ENCODE measurements at regions not wholly inside any gene's neighbourhood (a gene's known extent, or its start where the extent isn't known, plus 50 kb on each side); places are given as distances from the start of the nearest gene placed in this dataset.

- no peaks in the 10 kb centered on the region for H4K20me1 ChIP-seq (ENCODE audit: insufficient read depth, low read length)
- no peaks in the 10 kb centered on the region for H3F3A ChIP-seq (ENCODE audit: insufficient read depth, low read length)
- H3K4me1 ChIP-seq (ENCODE audit: low read length) = peaks cover 13% of the 10 kb centered on the region
- H3K27ac ChIP-seq (ENCODE audit: low read length) = no peak overlapping the region
- no peak overlapping the region for H2AFZ ChIP-seq (ENCODE audit: low read length)
- no peaks in the 10 kb centered on the region for H3K79me2 ChIP-seq (ENCODE audit: low read length)
- no peak overlapping the region for H3K4me2 ChIP-seq (ENCODE audit: low read depth, low read length)
- no peak overlapping the region for H3K9ac ChIP-seq (ENCODE audit: low read length)
- H3K9me2 ChIP-seq (replicated peaks; ENCODE audit: insufficient read depth, low read length) = no peaks in the 10 kb centered on the region
- H3K36me3 ChIP-seq (replicated peaks; ENCODE audit: insufficient read depth, low read length) = no peaks in the 10 kb centered on the region
- no peak overlapping the region for H3K4me3 ChIP-seq (ENCODE audit: low read length)
- no peaks in the 10 kb centered on the region for H3K9me3 ChIP-seq (replicated peaks; ENCODE audit: insufficient read depth, low read length)
- no peaks in the 10 kb centered on the region for H3K27me3 ChIP-seq (replicated peaks; ENCODE audit: insufficient read depth, low read length)
- TF ChIP-seq EZH2phosphoT487 (IDR thresholded peaks at IDR 0.05; ENCODE audit: low read length) = no peak
- TF ChIP-seq, protein P1, sequence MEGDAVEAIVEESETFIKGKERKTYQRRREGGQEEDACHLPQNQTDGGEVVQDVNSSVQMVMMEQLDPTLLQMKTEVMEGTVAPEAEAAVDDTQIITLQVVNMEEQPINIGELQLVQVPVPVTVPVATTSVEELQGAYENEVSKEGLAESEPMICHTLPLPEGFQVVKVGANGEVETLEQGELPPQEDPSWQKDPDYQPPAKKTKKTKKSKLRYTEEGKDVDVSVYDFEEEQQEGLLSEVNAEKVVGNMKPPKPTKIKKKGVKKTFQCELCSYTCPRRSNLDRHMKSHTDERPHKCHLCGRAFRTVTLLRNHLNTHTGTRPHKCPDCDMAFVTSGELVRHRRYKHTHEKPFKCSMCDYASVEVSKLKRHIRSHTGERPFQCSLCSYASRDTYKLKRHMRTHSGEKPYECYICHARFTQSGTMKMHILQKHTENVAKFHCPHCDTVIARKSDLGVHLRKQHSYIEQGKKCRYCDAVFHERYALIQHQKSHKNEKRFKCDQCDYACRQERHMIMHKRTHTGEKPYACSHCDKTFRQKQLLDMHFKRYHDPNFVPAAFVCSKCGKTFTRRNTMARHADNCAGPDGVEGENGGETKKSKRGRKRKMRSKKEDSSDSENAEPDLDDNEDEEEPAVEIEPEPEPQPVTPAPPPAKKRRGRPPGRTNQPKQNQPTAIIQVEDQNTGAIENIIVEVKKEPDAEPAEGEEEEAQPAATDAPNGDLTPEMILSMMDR (IDR thresholded peaks at IDR 0.05; ENCODE audit: low read length) = no peak
- no peak for TF ChIP-seq EZH2 (optimal IDR thresholded peaks at IDR 0.05; ENCODE audit: low read depth, low read length)
- DNase-seq = no peak
Observed at GRCh38 chr15:46897266-46897665, 820.0 kb upstream of the SEMA6D start.

DNA sequence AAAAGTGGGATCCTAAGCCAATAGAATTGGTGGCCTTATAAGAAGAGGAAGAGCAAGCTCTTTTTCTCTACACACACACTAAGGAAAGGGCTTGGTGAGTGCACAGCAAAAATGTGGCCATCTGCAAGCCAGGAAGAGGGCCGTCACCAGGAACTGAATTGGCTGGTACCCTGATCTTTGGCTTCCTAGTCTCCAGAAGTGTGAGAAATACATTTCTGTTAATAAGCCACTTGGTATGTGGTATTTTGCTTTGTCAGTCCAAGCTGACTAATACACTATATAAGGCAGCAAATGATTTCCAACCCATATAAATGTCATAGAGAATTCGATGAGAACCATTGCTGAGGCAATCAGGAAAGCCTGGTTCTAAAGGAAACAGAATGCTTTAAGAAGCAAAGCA, 816.3 kb upstream of the SEMA6D start:
- Histone ChIP-seq H3K9ac (ENCODE audit: low read length) (no peak overlapping the region), H3K36me3 (replicated peaks; ENCODE audit: insufficient read depth, low read length) (no peaks in the 10 kb centered on the region), H3K4me2 (ENCODE audit: low read depth, low read length) (no peak overlapping the region), H4K20me1 (ENCODE audit: insufficient read depth, low read length) (no peaks in the 10 kb centered on the region), H3K4me3 (ENCODE audit: low read length) (no peak overlapping the region), H3K9me2 (replicated peaks; ENCODE audit: insufficient read depth, low read length) (no peaks in the 10 kb centered on the region), H3K9me3 (replicated peaks; ENCODE audit: insufficient read depth, low read length) (no peaks in the 10 kb centered on the region), H3K27me3 (replicated peaks; ENCODE audit: insufficient read depth, low read length) (no peaks in the 10 kb centered on the region), H3F3A (ENCODE audit: insufficient read depth, low read length) (no peaks in the 10 kb centered on the region), H2AFZ (ENCODE audit: low read length) (no peak overlapping the region), H3K79me2 (ENCODE audit: low read length) (no peaks in the 10 kb centered on the region), H3K4me1 (ENCODE audit: low read length) (peaks cover 13% of the 10 kb centered on the region), H3K27ac (ENCODE audit: low read length) (no peak overlapping the region)
- no peak for TF ChIP-seq EZH2 (optimal IDR thresholded peaks at IDR 0.05; ENCODE audit: low read depth, low read length)
- TF ChIP-seq EZH2phosphoT487 (IDR thresholded peaks at IDR 0.05; ENCODE audit: low read length) = no peak
- TF ChIP-seq, protein P1 (IDR thresholded peaks at IDR 0.05; ENCODE audit: low read length) = no peak
- DNase-seq = no peak

GRCh38 chr15:46917721-46918252, 799.5 kb upstream of the SEMA6D start:
- Histone ChIP-seq H3K36me3 (replicated peaks; ENCODE audit: insufficient read depth, low read length) (no peaks in the 10 kb centered on the region), H3K9ac (ENCODE audit: low read length) (no peak overlapping the region), H3K27ac (ENCODE audit: low read length) (no peak overlapping the region), H3F3A (ENCODE audit: insufficient read depth, low read length) (no peaks in the 10 kb centered on the region), H3K4me3 (ENCODE audit: low read length) (no peak overlapping the region), H3K9me3 (replicated peaks; ENCODE audit: insufficient read depth, low read length) (no peaks in the 10 kb centered on the region), H2AFZ (ENCODE audit: low read length) (no peak overlapping the region), H3K9me2 (replicated peaks; ENCODE audit: insufficient read depth, low read length) (no peaks in the 10 kb centered on the region), H3K27me3 (replicated peaks; ENCODE audit: insufficient read depth, low read length) (no peaks in the 10 kb centered on the region), H3K4me2 (ENCODE audit: low read depth, low read length) (no peak overlapping the region), H3K4me1 (ENCODE audit: low read length) (peaks cover 2% of the 10 kb centered on the region), H4K20me1 (ENCODE audit: insufficient read depth, low read length) (no peaks in the 10 kb centered on the region), H3K79me2 (ENCODE audit: low read length) (no peaks in the 10 kb centered on the region)
- no peak for DNase-seq
- TF ChIP-seq, protein P1 (IDR thresholded peaks at IDR 0.05; ENCODE audit: low read length) = no peak
- TF ChIP-seq EZH2 (optimal IDR thresholded peaks at IDR 0.05; ENCODE audit: low read depth, low read length) (no peak), EZH2phosphoT487 (IDR thresholded peaks at IDR 0.05; ENCODE audit: low read length) (no peak)

Measured in MM.1S (cell line).